ENCODE measurements at regions not wholly inside any gene's neighbourhood (a gene's known extent, or its start where the extent isn't known, plus 50 kb on each side); places are given as distances from the start of the nearest gene placed in this dataset.

DNA sequence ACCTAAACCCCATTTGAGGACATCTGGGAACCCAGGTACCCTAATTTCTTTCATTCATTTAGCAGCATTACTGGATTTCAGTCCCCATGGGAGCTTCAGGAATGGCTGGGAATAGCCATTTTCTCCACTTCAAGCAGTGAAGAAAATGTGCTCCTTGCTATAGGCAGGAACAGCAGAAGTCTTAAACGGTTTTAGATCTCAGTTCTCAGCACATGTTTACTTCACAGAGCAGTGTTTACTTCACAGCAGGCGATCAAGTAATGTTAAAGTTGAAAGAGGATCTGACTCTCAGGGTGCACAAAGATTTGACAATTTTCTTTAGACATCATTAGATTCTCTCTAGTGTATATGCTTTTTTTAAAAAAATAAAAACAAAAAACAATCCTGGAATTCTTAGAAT, 109.3 kb downstream of the TBC1D30 start:
- no peak for TF ChIP-seq ZFX (IDR thresholded peaks at IDR 0.05)
- TF ChIP-seq, protein P1, sequence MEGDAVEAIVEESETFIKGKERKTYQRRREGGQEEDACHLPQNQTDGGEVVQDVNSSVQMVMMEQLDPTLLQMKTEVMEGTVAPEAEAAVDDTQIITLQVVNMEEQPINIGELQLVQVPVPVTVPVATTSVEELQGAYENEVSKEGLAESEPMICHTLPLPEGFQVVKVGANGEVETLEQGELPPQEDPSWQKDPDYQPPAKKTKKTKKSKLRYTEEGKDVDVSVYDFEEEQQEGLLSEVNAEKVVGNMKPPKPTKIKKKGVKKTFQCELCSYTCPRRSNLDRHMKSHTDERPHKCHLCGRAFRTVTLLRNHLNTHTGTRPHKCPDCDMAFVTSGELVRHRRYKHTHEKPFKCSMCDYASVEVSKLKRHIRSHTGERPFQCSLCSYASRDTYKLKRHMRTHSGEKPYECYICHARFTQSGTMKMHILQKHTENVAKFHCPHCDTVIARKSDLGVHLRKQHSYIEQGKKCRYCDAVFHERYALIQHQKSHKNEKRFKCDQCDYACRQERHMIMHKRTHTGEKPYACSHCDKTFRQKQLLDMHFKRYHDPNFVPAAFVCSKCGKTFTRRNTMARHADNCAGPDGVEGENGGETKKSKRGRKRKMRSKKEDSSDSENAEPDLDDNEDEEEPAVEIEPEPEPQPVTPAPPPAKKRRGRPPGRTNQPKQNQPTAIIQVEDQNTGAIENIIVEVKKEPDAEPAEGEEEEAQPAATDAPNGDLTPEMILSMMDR (conservative IDR thresholded peaks at IDR 0.05) = no peak
